ENCODE measurements at regions not wholly inside any gene's neighbourhood (a gene's known extent, or its start where the extent isn't known, plus 50 kb on each side); places are given as distances from the start of the nearest gene placed in this dataset.

- Histone ChIP-seq H3K18ac (ENCODE audit: low read length) (no peak overlapping the region), H2AK5ac (ENCODE audit: low read length) (no peak overlapping the region), H3K4me3 (ENCODE audit: low read length) (no peak overlapping the region), H3K23ac (ENCODE audit: low read length) (no peak overlapping the region), H3K79me2 (ENCODE audit: control insufficient read depth, insufficient read depth, low read length) (no peaks in the 10 kb centered on the region), H3K27me3 (ENCODE audit: insufficient read depth, low read length, poor library complexity) (no peaks in the 10 kb centered on the region), H3K27ac (ENCODE audit: low read depth, low read length) (no peak overlapping the region), H2BK120ac (ENCODE audit: low read depth, low read length) (no peak overlapping the region), H3K56ac (ENCODE audit: low read length) (no peak overlapping the region), H4K5ac (ENCODE audit: low read length) (no peak overlapping the region), H3K4ac (ENCODE audit: low read depth, low read length) (no peak overlapping the region), H2BK5ac (ENCODE audit: low read length) (no peak overlapping the region), H4K8ac (ENCODE audit: low read depth, low read length) (no peak overlapping the region), H3K4me2 (ENCODE audit: low read length) (no peak overlapping the region), H3K9ac (ENCODE audit: low read length) (no peak overlapping the region), H3K36me3 (ENCODE audit: control insufficient read depth, insufficient read depth, low read length) (no peaks in the 10 kb centered on the region), H3K4me1 (ENCODE audit: control insufficient read depth, low read depth, low read length) (no peaks in the 10 kb centered on the region), H3K79me1 (ENCODE audit: low read length) (no peaks in the 10 kb centered on the region), H2BK15ac (replicated peaks; ENCODE audit: low read depth) (no peak overlapping the region)
- DNase-seq, result no peak
- WGBS (ENCODE audit: extremely low coverage, insufficient coverage, low lambda C conversion rate), result no CpG with 5 or more reads among the region's 23 CpGs
Measured at GRCh38 chr14:61111209-61111665, 130.2 kb downstream of the SLC38A6 start.

DNA sequence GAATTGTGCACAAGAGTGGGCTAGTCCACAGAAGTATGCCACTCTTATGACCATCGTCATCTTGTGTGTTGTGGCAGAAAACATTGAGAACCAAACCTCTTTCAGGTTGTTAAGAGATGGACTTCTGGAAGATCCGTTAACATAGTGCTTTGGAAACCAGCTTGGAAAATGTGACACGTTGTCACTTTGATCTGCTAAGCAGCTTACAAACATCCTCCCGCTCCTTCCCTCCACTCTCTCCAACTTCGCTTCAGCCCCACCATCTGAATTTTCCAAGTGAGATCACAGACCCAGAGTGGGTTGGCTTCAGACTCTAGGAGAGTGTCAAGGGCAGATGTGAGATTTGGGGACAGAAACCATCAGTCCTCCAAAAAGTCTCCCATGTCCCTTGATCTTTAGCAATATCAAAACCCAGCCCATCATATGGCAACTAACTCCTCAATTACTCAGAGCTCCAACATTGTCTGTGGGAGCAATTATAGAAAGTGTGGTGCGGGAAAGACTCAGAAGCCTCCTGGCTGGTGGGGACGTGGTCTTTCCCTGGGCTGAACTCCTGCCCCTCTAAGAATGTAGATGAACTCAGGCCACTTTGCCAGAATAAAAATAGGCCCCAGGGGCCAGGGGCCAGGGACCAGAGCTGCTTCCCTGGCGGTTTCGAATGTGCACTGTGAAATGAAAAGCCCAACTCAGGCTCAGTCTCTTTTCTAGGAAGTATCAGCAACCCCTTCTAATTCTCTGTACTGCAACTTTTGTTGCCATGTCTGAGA lies 129.5 kb downstream of the SLC38A6 start:
- no peak for DNase-seq
- Histone ChIP-seq H3K79me2 (ENCODE audit: control insufficient read depth, insufficient read depth, low read length) (no peaks in the 10 kb centered on the region), H3K4me2 (ENCODE audit: low read length) (no peak overlapping the region), H3K23ac (ENCODE audit: low read length) (no peak overlapping the region), H3K4me1 (ENCODE audit: control insufficient read depth, low read depth, low read length) (no peaks in the 10 kb centered on the region), H2BK120ac (ENCODE audit: low read depth, low read length) (no peak overlapping the region), H3K4ac (ENCODE audit: low read depth, low read length) (no peak overlapping the region), H3K36me3 (ENCODE audit: control insufficient read depth, insufficient read depth, low read length) (no peaks in the 10 kb centered on the region), H2BK15ac (replicated peaks; ENCODE audit: low read depth) (no peak overlapping the region), H3K4me3 (ENCODE audit: low read length) (no peak overlapping the region), H3K27ac (ENCODE audit: low read depth, low read length) (no peak overlapping the region), H3K79me1 (ENCODE audit: low read length) (no peaks in the 10 kb centered on the region), H3K27me3 (ENCODE audit: insufficient read depth, low read length, poor library complexity) (no peaks in the 10 kb centered on the region), H2AK5ac (ENCODE audit: low read length) (no peak overlapping the region), H3K9ac (ENCODE audit: low read length) (no peak overlapping the region), H2BK5ac (ENCODE audit: low read length) (no peak overlapping the region), H3K56ac (ENCODE audit: low read length) (no peak overlapping the region), H4K5ac (ENCODE audit: low read length) (no peak overlapping the region), H4K8ac (ENCODE audit: low read depth, low read length) (no peak overlapping the region), H3K18ac (ENCODE audit: low read length) (no peak overlapping the region)
- no CpG with 5 or more reads among the region's 9 CpGs for WGBS (ENCODE audit: extremely low coverage, insufficient coverage, low lambda C conversion rate)

DNA sequence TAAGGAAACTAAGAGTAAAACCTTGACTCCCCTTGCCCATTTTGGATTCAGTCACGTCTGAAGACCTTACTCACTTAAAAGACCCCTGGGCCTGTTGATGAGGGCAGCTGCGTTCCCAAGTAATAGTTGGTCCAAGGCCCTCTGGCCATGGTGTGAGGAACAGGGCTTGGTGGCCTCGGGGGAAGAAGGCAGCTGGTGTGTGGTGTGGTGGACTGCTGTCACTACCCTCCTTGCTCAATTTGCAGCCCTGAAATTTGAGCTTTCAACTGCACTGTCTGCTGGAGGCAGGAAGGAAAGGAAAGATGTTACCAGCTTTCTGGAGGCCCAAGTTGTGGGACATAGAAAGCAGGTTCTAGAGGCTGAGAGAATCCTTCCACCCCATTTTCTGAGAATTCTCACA lies 128.2 kb downstream of the SLC38A6 start:
- no CpG with 5 or more reads among the region's 3 CpGs for WGBS (ENCODE audit: extremely low coverage, insufficient coverage, low lambda C conversion rate)
- Histone ChIP-seq H3K79me2 (ENCODE audit: control insufficient read depth, insufficient read depth, low read length) (no peaks in the 10 kb centered on the region), H3K27me3 (ENCODE audit: insufficient read depth, low read length, poor library complexity) (no peaks in the 10 kb centered on the region), H4K5ac (ENCODE audit: low read length) (no peak overlapping the region), H2BK5ac (ENCODE audit: low read length) (no peak overlapping the region), H3K79me1 (ENCODE audit: low read length) (no peaks in the 10 kb centered on the region), H3K23ac (ENCODE audit: low read length) (no peak overlapping the region), H3K56ac (ENCODE audit: low read length) (no peak overlapping the region), H3K4me1 (ENCODE audit: control insufficient read depth, low read depth, low read length) (peaks cover 2% of the 10 kb centered on the region), H3K27ac (ENCODE audit: low read depth, low read length) (no peak overlapping the region), H2BK120ac (ENCODE audit: low read depth, low read length) (no peak overlapping the region), H3K4ac (ENCODE audit: low read depth, low read length) (no peak overlapping the region), H3K9ac (ENCODE audit: low read length) (no peak overlapping the region), H2AK5ac (ENCODE audit: low read length) (no peak overlapping the region), H3K4me2 (ENCODE audit: low read length) (no peak overlapping the region), H3K36me3 (ENCODE audit: control insufficient read depth, insufficient read depth, low read length) (no peaks in the 10 kb centered on the region), H3K4me3 (ENCODE audit: low read length) (no peak overlapping the region), H3K18ac (ENCODE audit: low read length) (no peak overlapping the region), H4K8ac (ENCODE audit: low read depth, low read length) (no peak overlapping the region), H2BK15ac (replicated peaks; ENCODE audit: low read depth) (no peak overlapping the region)
- no peak for DNase-seq

- Histone ChIP-seq H3K4ac (ENCODE audit: low read depth, low read length) (no peak overlapping the region), H3K27me3 (ENCODE audit: insufficient read depth, low read length, poor library complexity) (no peaks in the 10 kb centered on the region), H2BK5ac (ENCODE audit: low read length) (no peak overlapping the region), H3K4me1 (ENCODE audit: control insufficient read depth, low read depth, low read length) (peaks cover 7% of the 10 kb centered on the region), H3K56ac (ENCODE audit: low read length) (no peak overlapping the region), H3K9ac (ENCODE audit: low read length) (no peak overlapping the region), H3K27ac (ENCODE audit: low read depth, low read length) (no peak overlapping the region), H2BK120ac (ENCODE audit: low read depth, low read length) (no peak overlapping the region), H3K4me2 (ENCODE audit: low read length) (no peak overlapping the region), H2AK5ac (ENCODE audit: low read length) (peak overlapping the region; percentile 18), H3K18ac (ENCODE audit: low read length) (no peak overlapping the region), H2BK15ac (replicated peaks; ENCODE audit: low read depth) (no peak overlapping the region), H4K5ac (ENCODE audit: low read length) (no peak overlapping the region), H3K4me3 (ENCODE audit: low read length) (no peak overlapping the region), H3K79me2 (ENCODE audit: control insufficient read depth, insufficient read depth, low read length) (no peaks in the 10 kb centered on the region), H3K23ac (ENCODE audit: low read length) (no peak overlapping the region), H3K36me3 (ENCODE audit: control insufficient read depth, insufficient read depth, low read length) (no peaks in the 10 kb centered on the region), H4K8ac (ENCODE audit: low read depth, low read length) (no peak overlapping the region), H3K79me1 (ENCODE audit: low read length) (no peaks in the 10 kb centered on the region)
- no peak for DNase-seq
- WGBS (ENCODE audit: extremely low coverage, insufficient coverage, low lambda C conversion rate), result no CpG with 5 or more reads among the region's 10 CpGs
Measured at GRCh38 chr14:61108496-61109141, 127.6 kb downstream of the SLC38A6 start.

DNA sequence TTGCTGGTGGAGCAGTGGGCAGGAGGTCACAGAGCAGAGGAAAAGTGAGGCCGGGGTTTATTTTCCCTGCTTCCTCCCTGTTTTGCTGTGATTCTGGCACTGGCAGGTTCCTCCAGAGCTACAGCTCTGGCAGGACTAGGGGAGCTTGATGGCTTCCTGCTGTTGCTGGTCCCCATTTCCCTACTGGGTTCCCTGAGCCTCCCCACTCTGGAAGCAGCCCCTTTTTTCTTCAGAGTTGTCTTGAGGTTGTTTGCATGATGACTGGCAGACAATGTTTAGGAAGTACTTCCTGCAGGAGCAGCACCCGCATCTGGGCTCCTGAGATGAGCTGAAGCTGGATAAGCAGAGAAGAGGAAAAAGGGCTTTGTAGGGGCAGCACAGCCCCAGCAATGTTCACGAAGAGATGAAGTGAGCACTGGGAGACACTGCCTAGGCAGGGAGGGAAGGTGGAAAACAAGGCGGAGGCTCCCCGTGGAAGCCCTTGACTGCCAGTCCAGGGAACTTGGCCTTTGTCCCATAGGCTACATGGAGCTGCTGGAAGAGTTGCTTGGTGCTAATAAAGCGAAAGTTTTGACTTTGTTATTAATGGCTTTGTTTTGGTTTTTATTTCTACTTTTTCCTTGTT lies 126.9 kb downstream of the SLC38A6 start:
- H3K56ac ChIP-seq (ENCODE audit: low read length), result no peak overlapping the region
- H4K8ac ChIP-seq (ENCODE audit: low read depth, low read length), result no peak overlapping the region
- no peak overlapping the region for H3K4ac ChIP-seq (ENCODE audit: low read depth, low read length)
- H3K27ac ChIP-seq (ENCODE audit: low read depth, low read length), result no peak overlapping the region
- no peak for DNase-seq
- H3K9ac ChIP-seq (ENCODE audit: low read length), result no peak overlapping the region
- no peaks in the 10 kb centered on the region for H3K79me1 ChIP-seq (ENCODE audit: low read length)
- WGBS (ENCODE audit: extremely low coverage, insufficient coverage, low lambda C conversion rate), result no CpG with 5 or more reads among the region's 6 CpGs
- no peaks in the 10 kb centered on the region for H3K79me2 ChIP-seq (ENCODE audit: control insufficient read depth, insufficient read depth, low read length)
- H3K36me3 ChIP-seq (ENCODE audit: control insufficient read depth, insufficient read depth, low read length), result no peaks in the 10 kb centered on the region
- H2AK5ac ChIP-seq (ENCODE audit: low read length), result no peak overlapping the region
- peaks cover 9% of the 10 kb centered on the region for H3K4me1 ChIP-seq (ENCODE audit: control insufficient read depth, low read depth, low read length)
- H3K23ac ChIP-seq (ENCODE audit: low read length), result no peak overlapping the region
- H2BK15ac ChIP-seq (replicated peaks; ENCODE audit: low read depth), result no peak overlapping the region
- no peak overlapping the region for H3K18ac ChIP-seq (ENCODE audit: low read length)
- no peak overlapping the region for H3K4me2 ChIP-seq (ENCODE audit: low read length)
- no peak overlapping the region for H3K4me3 ChIP-seq (ENCODE audit: low read length)
- no peak overlapping the region for H2BK120ac ChIP-seq (ENCODE audit: low read depth, low read length)
- no peak overlapping the region for H2BK5ac ChIP-seq (ENCODE audit: low read length)
- H3K27me3 ChIP-seq (ENCODE audit: insufficient read depth, low read length, poor library complexity), result no peaks in the 10 kb centered on the region
- H4K5ac ChIP-seq (ENCODE audit: low read length), result no peak overlapping the region
